B cell (primary cell): ENCODE measurements at regions not wholly inside any gene's neighbourhood (a gene's known extent, or its start where the extent isn't known, plus 50 kb on each side); places are given as distances from the start of the nearest gene placed in this dataset.

Experiments used
- ATAC-seq: fragments of 200-7000 bp; cut with Tn5 transposase; one replicate; pipeline ENCODE4 v1.10.0; 2021; ENCODE audit warnings: low read depth, mild to moderate bottlenecking, moderate number of reproducible peaks, moderate library complexity
- CTCF ChIA-PET: fragments of 350-600 bp; sonication (Branson Sonifier 250); formaldehyde crosslinking; loops from one replicate; lab custom pipeline; 2021; ENCODE audit warnings: antibody characterized with exemption, inconsistent platforms; lab: Charles Lee
- POLR2A ChIA-PET: fragments of 350-600 bp; sonication (Branson Sonifier 250); formaldehyde crosslinking; loops from one replicate; lab custom pipeline; 2021; ENCODE audit warnings: antibody characterized with exemption; lab: Charles Lee
- DNase-seq: peaks from one replicate; pipeline ENCODE4 v3.0.0; 2013
- H2AFZ ChIP-seq: 2 replicates; pipeline ENCODE4 v1.6.1; 2012; ENCODE audit warnings: mild to moderate bottlenecking, low read depth, low read length; ENCODE audit not compliant: insufficient read depth, poor library complexity, severe bottlenecking
- H3K27ac ChIP-seq, 2 donors: 1 replicate in 1 of 2; 2 replicates in 1 of 2; pipeline ENCODE4 v1.5.1; 2012 to 2013; ENCODE audit warnings: low read length in 2 of 2, mild to moderate bottlenecking in 2 of 2, moderate library complexity in 1 of 2
- H3K27me3 ChIP-seq, 4 experiments: fragments of 200-600 bp in 1 of 4; sonication (generic) in 1 of 4; replicated peaks in 1 of 4; 1 replicate in 2 of 4; 2 replicates in 2 of 4; pipeline versions ENCODE4 v1.6.1 to v1.7.0; 2013 to 2016; ENCODE audit warnings: low read length in 3 of 4, mild to moderate bottlenecking in 2 of 4, mixed read lengths in 1 of 4, moderate library complexity in 1 of 4; ENCODE audit not compliant: insufficient read depth in 4 of 4, control insufficient read depth in 3 of 4; ENCODE audit errors: control extremely low read depth in 1 of 4
- H3K36me3 ChIP-seq, 2 experiments: replicated peaks in 1 of 2; 1 replicate in 1 of 2; 2 replicates in 1 of 2; pipeline versions ENCODE4 v1.6.1 to v1.7.1; 2013; ENCODE audit warnings: low read length in 1 of 2; ENCODE audit not compliant: insufficient read depth in 2 of 2, control insufficient read depth in 1 of 2; ENCODE audit errors: control extremely low read depth in 1 of 2, extremely low read depth in 1 of 2
- H3K4me1 ChIP-seq, 2 donors: fragments of 200-600 bp in 1 of 2; sonication (generic) in 1 of 2; 1 replicate in 1 of 2; 2 replicates in 1 of 2; pipeline versions ENCODE4 v1.5.1 to v1.6.1; 2013 to 2017; ENCODE audit warnings: low read length in 2 of 2; ENCODE audit not compliant: control insufficient read depth in 2 of 2, insufficient read depth in 2 of 2
- H3K4me2 ChIP-seq: replicated peaks from 2 replicates; pipeline ENCODE3; 2012; ENCODE audit warnings: mild to moderate bottlenecking, low read depth, low read length; ENCODE audit not compliant: poor library complexity, severe bottlenecking
- H3K4me3 ChIP-seq, 5 experiments: fragments of 200-600 bp in 1 of 5; sonication (generic) in 1 of 5; 1 replicate in 3 of 5; 2 replicates in 2 of 5; pipeline versions ENCODE4 v1.5.1 to v1.7.0; 2011 to 2016; ENCODE audit warnings: low read length in 4 of 5, mild to moderate bottlenecking in 4 of 5, low read depth in 2 of 5, control low read depth in 1 of 5, moderate library complexity in 1 of 5; ENCODE audit not compliant: insufficient read depth in 1 of 5; ENCODE audit errors: control extremely low read depth in 1 of 5, extremely low read depth in 1 of 5
- H3K79me2 ChIP-seq: fragments of 200-600 bp; sonication (generic); one replicate; pipeline ENCODE4 v1.6.0; 2016; ENCODE audit warnings: low read length; ENCODE audit not compliant: control insufficient read depth, insufficient read depth
- H3K9ac ChIP-seq: fragments of 200-600 bp; sonication (generic); 2 replicates; pipeline ENCODE4 v1.6.1; 2017; ENCODE audit warnings: mild to moderate bottlenecking, low read length, moderate library complexity
- H3K9me3 ChIP-seq, 3 donors: one replicate each; pipeline versions ENCODE4 v1.6.1 to v1.7.1; 2013; ENCODE audit warnings: low read length in 2 of 3; ENCODE audit not compliant: control insufficient read depth in 2 of 3, insufficient read depth in 1 of 3; ENCODE audit errors: control extremely low read depth in 1 of 3
- H4K20me1 ChIP-seq: 2 replicates; pipeline ENCODE4 v1.6.0; 2012; ENCODE audit warnings: mild to moderate bottlenecking, low read length; ENCODE audit not compliant: insufficient read depth, control insufficient read depth, poor library complexity, severe bottlenecking
- H3K27ac Mint-ChIP-seq: one replicate; pipeline ENCODE4 v1.8.0; 2021; ENCODE audit warnings: mixed read lengths
- H3K27me3 Mint-ChIP-seq: one replicate; pipeline ENCODE4 v1.8.0; 2021; ENCODE audit warnings: mixed read lengths
- H3K4me1 Mint-ChIP-seq: one replicate; pipeline ENCODE4 v1.8.0; 2021; ENCODE audit warnings: mixed read lengths
- H3K4me3 Mint-ChIP-seq: one replicate; pipeline ENCODE4 v1.8.0; 2021; ENCODE audit warnings: mixed read lengths
- H3K9me3 Mint-ChIP-seq: one replicate; pipeline ENCODE4 v1.8.0; 2022; ENCODE audit warnings: mixed read lengths; ENCODE audit not compliant: insufficient read depth
- EZH2 ChIP-seq: IDR thresholded peaks from 2 replicates; pipeline ENCODE4 v1.6.1; 2012; ENCODE audit warnings: borderline replicate concordance, low read depth, mild to moderate bottlenecking, moderate library complexity, low read length; ENCODE audit not compliant: insufficient read depth, poor library complexity, severe bottlenecking
- WGBS: methylation state at CpG from one replicate; pipeline ENCODE4 v1.1.5; 2013; ENCODE audit warnings: missing lambda C conversion rate; ENCODE audit not compliant: insufficient coverage; 5-methylcytosine and 5-hydroxymethylcytosine counted together
- intact Hi-C: fragments of 100-400 bp; cut with micrococcal nuclease; formaldehyde crosslinking; loops from one replicate; pipeline ENCODE4 v1.10.0; 2022
- TF ChIP-seq, protein P1 (sequence below): fragments of 200-600 bp; IDR thresholded peaks from one replicate; pipeline ENCODE4 v1.8.0; 2022; ENCODE audit warnings: antibody characterized with exemption, mild to moderate bottlenecking

DNA sequence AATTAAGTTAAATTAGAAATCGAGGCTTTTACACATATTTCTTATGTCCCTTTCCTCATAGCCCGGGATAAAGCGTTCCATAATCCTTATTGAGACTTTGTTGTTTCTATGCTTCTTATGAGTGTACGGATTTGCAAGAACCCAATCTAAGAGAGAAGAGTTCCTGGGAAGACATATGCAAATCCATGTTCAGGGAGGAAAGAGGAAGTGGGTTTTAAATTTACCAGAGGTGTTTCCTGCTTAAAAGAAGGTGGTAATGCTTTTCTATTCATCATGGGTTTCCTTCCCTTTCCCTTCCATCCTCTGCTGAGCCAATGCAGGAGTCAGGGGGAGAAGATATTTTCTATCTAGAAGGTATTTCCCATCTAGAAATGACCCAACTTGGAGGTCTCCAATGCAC is 345.8 kb downstream of the ZNF516 start:
- Histone ChIP-seq H3K4me3 (no peak overlapping the region), H3K9ac (no peak overlapping the region), H2AFZ (no peak overlapping the region), H3K36me3 (no peaks in the 10 kb centered on the region), H4K20me1 (no peaks in the 10 kb centered on the region), H3K9me3 (peaks cover 0 to 22% (median 0%) of the 10 kb centered on the region in 3 donors), H3K79me2 (no peaks in the 10 kb centered on the region), H3K27ac (no peak overlapping the region), H3K4me2 (no peak overlapping the region), H3K27me3 (no peaks in the 10 kb centered on the region), H3K4me1 (no peaks in the 10 kb centered on the region)
- no peak for ATAC-seq
- Mint-ChIP-seq H3K4me3 (no peak overlapping the region), H3K27me3 (no peaks in the 10 kb centered on the region), H3K27ac (no peak overlapping the region), H3K9me3 (peaks cover 2% of the 10 kb centered on the region), H3K4me1 (no peaks in the 10 kb centered on the region)
- 60% methylated on average over 1 of the region's 4 CpGs for WGBS
- TF ChIP-seq EZH2 = no peak
- TF ChIP-seq, protein P1, sequence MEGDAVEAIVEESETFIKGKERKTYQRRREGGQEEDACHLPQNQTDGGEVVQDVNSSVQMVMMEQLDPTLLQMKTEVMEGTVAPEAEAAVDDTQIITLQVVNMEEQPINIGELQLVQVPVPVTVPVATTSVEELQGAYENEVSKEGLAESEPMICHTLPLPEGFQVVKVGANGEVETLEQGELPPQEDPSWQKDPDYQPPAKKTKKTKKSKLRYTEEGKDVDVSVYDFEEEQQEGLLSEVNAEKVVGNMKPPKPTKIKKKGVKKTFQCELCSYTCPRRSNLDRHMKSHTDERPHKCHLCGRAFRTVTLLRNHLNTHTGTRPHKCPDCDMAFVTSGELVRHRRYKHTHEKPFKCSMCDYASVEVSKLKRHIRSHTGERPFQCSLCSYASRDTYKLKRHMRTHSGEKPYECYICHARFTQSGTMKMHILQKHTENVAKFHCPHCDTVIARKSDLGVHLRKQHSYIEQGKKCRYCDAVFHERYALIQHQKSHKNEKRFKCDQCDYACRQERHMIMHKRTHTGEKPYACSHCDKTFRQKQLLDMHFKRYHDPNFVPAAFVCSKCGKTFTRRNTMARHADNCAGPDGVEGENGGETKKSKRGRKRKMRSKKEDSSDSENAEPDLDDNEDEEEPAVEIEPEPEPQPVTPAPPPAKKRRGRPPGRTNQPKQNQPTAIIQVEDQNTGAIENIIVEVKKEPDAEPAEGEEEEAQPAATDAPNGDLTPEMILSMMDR = no peak
- DNase-seq = no peak
- ChIA-PET CTCF (no interaction called here), POLR2A (no interaction called here)
- intact Hi-C loops = no loop called here

DNA sequence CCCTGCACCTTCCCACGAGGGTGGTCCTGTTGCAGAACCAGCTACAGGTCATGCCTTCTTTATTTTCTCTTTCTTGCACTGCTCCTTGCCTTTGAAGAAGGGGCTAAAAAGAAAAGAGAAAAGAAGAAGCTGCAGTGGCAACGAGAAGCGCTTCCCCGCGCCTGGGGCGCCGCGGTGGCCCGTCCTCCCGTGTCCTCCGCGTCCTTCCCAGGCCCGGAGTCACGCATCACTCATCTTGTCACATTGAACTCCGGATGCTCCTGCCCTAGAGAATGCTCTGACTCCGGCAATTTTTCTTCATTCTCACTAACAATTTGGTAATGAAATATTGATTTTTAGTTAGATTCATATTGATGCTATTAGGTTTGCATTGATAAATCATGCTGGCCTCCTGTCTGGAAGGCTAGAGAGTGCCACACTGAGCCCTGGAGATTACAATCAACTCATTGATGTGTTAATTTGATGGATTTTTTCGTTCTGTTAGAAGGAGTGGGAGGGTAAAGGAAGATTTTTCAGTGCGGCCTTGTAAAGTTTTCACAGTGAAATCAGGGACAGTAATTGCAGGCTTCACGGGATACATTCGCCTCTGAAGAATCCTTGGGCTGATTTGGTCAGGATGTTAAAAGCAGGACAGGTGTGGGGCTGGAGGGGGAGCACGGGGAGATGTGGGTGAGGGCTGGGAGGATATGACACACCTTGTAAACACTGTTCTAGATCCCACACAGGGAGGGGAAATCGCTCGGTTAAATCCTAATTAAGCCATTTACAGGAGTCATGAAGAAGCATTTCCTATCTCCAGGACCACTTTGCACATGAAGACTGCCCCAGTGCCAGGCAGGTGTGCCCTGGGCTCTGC is 349.3 kb downstream of the ZNF516 start:
- Histone ChIP-seq H4K20me1 (no peaks in the 10 kb centered on the region), H2AFZ (no peak overlapping the region), H3K4me1 (no peaks in the 10 kb centered on the region), H3K27ac (no peak overlapping the region), H3K4me3 (no peak overlapping the region), H3K36me3 (no peaks in the 10 kb centered on the region), H3K9ac (no peak overlapping the region), H3K27me3 (no peaks in the 10 kb centered on the region), H3K79me2 (no peaks in the 10 kb centered on the region), H3K4me2 (no peak overlapping the region), H3K9me3 (peaks cover 0 to 13% (median 0%) of the 10 kb centered on the region in 3 donors)
- Mint-ChIP-seq H3K4me3 (no peak overlapping the region), H3K4me1 (no peaks in the 10 kb centered on the region), H3K27me3 (no peaks in the 10 kb centered on the region), H3K9me3 (peaks cover 3% of the 10 kb centered on the region), H3K27ac (no peak overlapping the region)
- POLR2A ChIA-PET = no interaction called here
- intact Hi-C loops = no loop called here
- no peak for ATAC-seq
- CTCF ChIA-PET = no interaction called here
- 90% methylated on average over 17 of the region's 23 CpGs for WGBS
- TF ChIP-seq, protein P1 = no peak
- no peak for TF ChIP-seq EZH2
- no peak for DNase-seq
